ENCODE measurements at regions not wholly inside any gene's neighbourhood (a gene's known extent, or its start where the extent isn't known, plus 50 kb on each side); places are given as distances from the start of the nearest gene placed in this dataset.

GRCh38 chr1:37134599-37134998 is 100.3 kb upstream of the GRIK3 start:
- no peak overlapping the region for H2AFZ ChIP-seq
- H3K27me3 ChIP-seq, result no peaks in the 10 kb centered on the region
- no peak overlapping the region for H3K4me2 ChIP-seq
- DNase-seq (ENCODE audit: low spot score), result no peak
- no peaks in the 10 kb centered on the region for H4K20me1 ChIP-seq (ENCODE audit: insufficient read depth, poor library complexity, severe bottlenecking)
- H3K79me2 ChIP-seq, result no peaks in the 10 kb centered on the region
- no peaks in the 10 kb centered on the region for H3K9me3 ChIP-seq (ENCODE audit: low read depth)
- no peaks in the 10 kb centered on the region for H3K4me1 ChIP-seq (ENCODE audit: insufficient read depth)
- WGBS (ENCODE audit: low lambda C conversion rate, missing lambda C conversion rate), result 84% methylated on average over 4 of the region's 4 CpGs
- no peak overlapping the region for H3K27ac ChIP-seq
- no peaks in the 10 kb centered on the region for H3K36me3 ChIP-seq (replicated peaks; ENCODE audit: insufficient read depth, low read depth)
- no peak overlapping the region for H3K4me3 ChIP-seq
- no peak for TF ChIP-seq EZH2phosphoT487 (IDR thresholded peaks at IDR 0.05; ENCODE audit: low read depth, severe bottlenecking, unreplicated experiment)
- TF ChIP-seq CTCF (IDR thresholded peaks at IDR 0.05; ENCODE audit: poor library complexity), result no peak
- TF ChIP-seq EZH2 (IDR thresholded peaks at IDR 0.05; ENCODE audit: borderline replicate concordance), result no peak
- no peaks in the 10 kb centered on the region for H3K9me2 ChIP-seq (replicated peaks; ENCODE audit: insufficient read depth)

- no peak overlapping the region for H3K4me2 ChIP-seq
- no peak overlapping the region for H2AFZ ChIP-seq
- no peaks in the 10 kb centered on the region for H3K9me2 ChIP-seq (replicated peaks; ENCODE audit: insufficient read depth)
- no peaks in the 10 kb centered on the region for H3K27me3 ChIP-seq
- no peak for TF ChIP-seq EZH2phosphoT487 (IDR thresholded peaks at IDR 0.05; ENCODE audit: low read depth, severe bottlenecking, unreplicated experiment)
- no peak for TF ChIP-seq EZH2 (IDR thresholded peaks at IDR 0.05; ENCODE audit: borderline replicate concordance)
- no peak for TF ChIP-seq CTCF (IDR thresholded peaks at IDR 0.05; ENCODE audit: poor library complexity)
- no peaks in the 10 kb centered on the region for H3K79me2 ChIP-seq
- no peaks in the 10 kb centered on the region for H3K36me3 ChIP-seq (replicated peaks; ENCODE audit: insufficient read depth, low read depth)
- no peak overlapping the region for H3K27ac ChIP-seq
- no peaks in the 10 kb centered on the region for H3K4me1 ChIP-seq (ENCODE audit: insufficient read depth)
- no peak for DNase-seq (ENCODE audit: low spot score)
- no peaks in the 10 kb centered on the region for H4K20me1 ChIP-seq (ENCODE audit: insufficient read depth, poor library complexity, severe bottlenecking)
- no peaks in the 10 kb centered on the region for H3K9me3 ChIP-seq (ENCODE audit: low read depth)
- 85% methylated on average over 8 of the region's 8 CpGs for WGBS (ENCODE audit: low lambda C conversion rate, missing lambda C conversion rate)
- H3K4me3 ChIP-seq, result no peak overlapping the region
Observed at GRCh38 chr1:37135032-37135431, 100.7 kb upstream of the GRIK3 start.

GRCh38 chr1:37137014-37137413 is 102.7 kb upstream of the GRIK3 start:
- Histone ChIP-seq H3K27ac (no peak overlapping the region), H3K79me2 (no peaks in the 10 kb centered on the region), H3K9me3 (ENCODE audit: low read depth) (no peaks in the 10 kb centered on the region), H3K4me3 (no peak overlapping the region), H3K4me2 (no peak overlapping the region), H3K27me3 (peaks cover 3% of the 10 kb centered on the region), H3K9me2 (replicated peaks; ENCODE audit: insufficient read depth) (no peaks in the 10 kb centered on the region), H4K20me1 (ENCODE audit: insufficient read depth, poor library complexity, severe bottlenecking) (no peaks in the 10 kb centered on the region), H3K4me1 (ENCODE audit: insufficient read depth) (no peaks in the 10 kb centered on the region), H2AFZ (no peak overlapping the region), H3K36me3 (replicated peaks; ENCODE audit: insufficient read depth, low read depth) (no peaks in the 10 kb centered on the region)
- 62% methylated on average over 7 of the region's 7 CpGs for WGBS (ENCODE audit: low lambda C conversion rate, missing lambda C conversion rate)
- no peak for DNase-seq (ENCODE audit: low spot score)
- TF ChIP-seq EZH2phosphoT487 (IDR thresholded peaks at IDR 0.05; ENCODE audit: low read depth, severe bottlenecking, unreplicated experiment) (no peak), CTCF (IDR thresholded peaks at IDR 0.05; ENCODE audit: poor library complexity) (no peak), EZH2 (IDR thresholded peaks at IDR 0.05; ENCODE audit: borderline replicate concordance) (no peak)

GRCh38 chr1:37137601-37138000 is 103.3 kb upstream of the GRIK3 start:
- no peaks in the 10 kb centered on the region for H3K4me1 ChIP-seq (ENCODE audit: insufficient read depth)
- H3K27me3 ChIP-seq, result peaks cover 3% of the 10 kb centered on the region
- no peaks in the 10 kb centered on the region for H3K9me3 ChIP-seq (ENCODE audit: low read depth)
- TF ChIP-seq EZH2 (IDR thresholded peaks at IDR 0.05; ENCODE audit: borderline replicate concordance), result no peak
- no peak for TF ChIP-seq EZH2phosphoT487 (IDR thresholded peaks at IDR 0.05; ENCODE audit: low read depth, severe bottlenecking, unreplicated experiment)
- no peak for TF ChIP-seq CTCF (IDR thresholded peaks at IDR 0.05; ENCODE audit: poor library complexity)
- H2AFZ ChIP-seq, result no peak overlapping the region
- 86% methylated on average over 4 of the region's 4 CpGs for WGBS (ENCODE audit: low lambda C conversion rate, missing lambda C conversion rate)
- H4K20me1 ChIP-seq (ENCODE audit: insufficient read depth, poor library complexity, severe bottlenecking), result no peaks in the 10 kb centered on the region
- no peaks in the 10 kb centered on the region for H3K9me2 ChIP-seq (replicated peaks; ENCODE audit: insufficient read depth)
- no peak for DNase-seq (ENCODE audit: low spot score)
- H3K4me3 ChIP-seq, result no peak overlapping the region
- H3K79me2 ChIP-seq, result no peaks in the 10 kb centered on the region
- H3K4me2 ChIP-seq, result no peak overlapping the region
- H3K27ac ChIP-seq, result no peak overlapping the region
- no peaks in the 10 kb centered on the region for H3K36me3 ChIP-seq (replicated peaks; ENCODE audit: insufficient read depth, low read depth)

All from hepatocyte (in vitro differentiated cells).